EL (cell line): ENCODE measurements at regions not wholly inside any gene's neighbourhood (a gene's known extent, or its start where the extent isn't known, plus 50 kb on each side); places are given as distances from the start of the nearest gene placed in this dataset.

ENCODE experiments used
- DNase-seq: peaks from one replicate; pipeline ENCODE4 v3.0.0-alpha.2; 2016

GRCh38 chr14:100399052-100399849 is 76.1 kb downstream of the SLC25A47 start:
- no peak for DNase-seq

- no peak for DNase-seq
Observed at GRCh38 chr14:100400115-100400514, 77.0 kb downstream of the SLC25A47 start.

GRCh38 chr14:100401031-100401692 is 78.0 kb downstream of the SLC25A47 start:
- no peak for DNase-seq

GRCh38 chr14:100401792-100402191 is 78.7 kb downstream of the SLC25A47 start:
- no peak for DNase-seq

GRCh38 chr14:100402631-100403030 is 79.5 kb downstream of the SLC25A47 start:
- DNase-seq = peak; percentile 42

- no peak for DNase-seq
Observed at GRCh38 chr14:100403105-100403504, 80.0 kb downstream of the SLC25A47 start.

GRCh38 chr14:100403802-100404365 is 80.7 kb downstream of the SLC25A47 start:
- no peak for DNase-seq

GRCh38 chr14:100404419-100404818 is 81.3 kb downstream of the SLC25A47 start:
- no peak for DNase-seq

GRCh38 chr14:100405760-100406455 is 82.8 kb downstream of the SLC25A47 start:
- no peak for DNase-seq

- DNase-seq = peak; percentile 40
Observed at GRCh38 chr14:100406505-100407131, 83.5 kb downstream of the SLC25A47 start.

GRCh38 chr14:100407376-100408102 is 84.4 kb downstream of the SLC25A47 start:
- no peak for DNase-seq

GRCh38 chr14:100408350-100409002 is 85.3 kb downstream of the SLC25A47 start:
- DNase-seq = peak; percentile 88

GRCh38 chr14:100409003-100409360 is 85.8 kb downstream of the SLC25A47 start:
- DNase-seq = no peak

- no peak for DNase-seq
Observed at GRCh38 chr14:100409651-100410050, 86.5 kb downstream of the SLC25A47 start.

- no peak for DNase-seq
Observed at GRCh38 chr14:100410056-100410565, 87.0 kb downstream of the SLC25A47 start.

- no peak for DNase-seq
Observed at GRCh38 chr14:100413699-100414098, 90.6 kb downstream of the SLC25A47 start.

- no peak for DNase-seq
Observed at GRCh38 chr14:100415226-100415625, 92.1 kb downstream of the SLC25A47 start.

GRCh38 chr14:100416081-100416680 is 93.0 kb downstream of the SLC25A47 start:
- DNase-seq = no peak

- DNase-seq = peak; percentile 93
Observed at GRCh38 chr14:100416921-100417860, 94.1 kb downstream of the SLC25A47 start.

GRCh38 chr14:100419856-100420255 is 96.7 kb downstream of the SLC25A47 start:
- DNase-seq = no peak
